K562 (cell line): ENCODE measurements at regions not wholly inside any gene's neighbourhood (a gene's known extent, or its start where the extent isn't known, plus 50 kb on each side); places are given as distances from the start of the nearest gene placed in this dataset.

Source experiments
- CEBPG ChIP-seq, 3 experiments: fragments of 200-800 bp in 1 of 3; sonication (Bioruptor generic) in 1 of 3; sonication (generic) in 1 of 3; formaldehyde crosslinking in 1 of 3; IDR thresholded peaks in 2 of 3; conservative IDR thresholded peaks in 1 of 3; 2 replicates each; pipeline versions ENCODE4 v1.6.1 to v1.8.0; 2016 to 2022; ENCODE audit warnings: missing compliant biosample characterization in 2 of 3, missing genetic modification characterization in 2 of 3, mild to moderate bottlenecking in 1 of 3, missing genetic modification reagents in 1 of 3
- TF ChIP-seq, protein P1 (sequence below): IDR thresholded peaks from 2 replicates; pipeline ENCODE4 v1.6.1; 2012; ENCODE audit warnings: low read depth, low read length, improper control_type of control experiment, borderline replicate concordance
- TF ChIP-seq, protein P2 (sequence below): fragments of 250-450 bp; sonication (Bioruptor Pico); IDR thresholded peaks from 2 replicates; pipeline ENCODE4 v1.4.0; 2020; ENCODE audit warnings: mild to moderate bottlenecking, moderate library complexity

DNA sequence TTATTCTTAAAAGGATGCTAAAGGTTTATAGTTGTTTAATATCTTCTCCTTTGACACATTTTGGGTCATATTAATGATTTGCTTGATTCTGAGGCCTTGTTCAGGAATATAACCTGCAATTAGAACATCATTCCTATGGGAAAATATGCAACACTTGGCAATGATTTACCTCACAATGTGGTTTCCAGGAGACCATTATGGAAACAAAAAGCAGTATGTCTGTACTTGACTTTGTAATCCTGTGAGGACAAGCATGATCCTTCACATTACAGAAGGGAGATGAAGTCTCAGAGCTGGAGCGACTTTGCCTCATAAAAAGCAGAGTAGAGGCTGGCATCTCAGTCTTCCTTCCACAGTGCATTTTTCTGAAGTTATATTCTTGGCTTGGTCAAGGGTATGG lies 57.0 kb upstream of the CDCA7L start (continued):
- TF ChIP-seq CEBPG (CRISPR knock-in tag; IDR thresholded peaks at IDR 0.05) (no peak), CEBPG (tag; conservative IDR thresholded peaks at IDR 0.05 in 1 of 2, IDR thresholded peaks at IDR 0.05 in 1 of 2) (no peak)
- TF ChIP-seq, protein P1, sequence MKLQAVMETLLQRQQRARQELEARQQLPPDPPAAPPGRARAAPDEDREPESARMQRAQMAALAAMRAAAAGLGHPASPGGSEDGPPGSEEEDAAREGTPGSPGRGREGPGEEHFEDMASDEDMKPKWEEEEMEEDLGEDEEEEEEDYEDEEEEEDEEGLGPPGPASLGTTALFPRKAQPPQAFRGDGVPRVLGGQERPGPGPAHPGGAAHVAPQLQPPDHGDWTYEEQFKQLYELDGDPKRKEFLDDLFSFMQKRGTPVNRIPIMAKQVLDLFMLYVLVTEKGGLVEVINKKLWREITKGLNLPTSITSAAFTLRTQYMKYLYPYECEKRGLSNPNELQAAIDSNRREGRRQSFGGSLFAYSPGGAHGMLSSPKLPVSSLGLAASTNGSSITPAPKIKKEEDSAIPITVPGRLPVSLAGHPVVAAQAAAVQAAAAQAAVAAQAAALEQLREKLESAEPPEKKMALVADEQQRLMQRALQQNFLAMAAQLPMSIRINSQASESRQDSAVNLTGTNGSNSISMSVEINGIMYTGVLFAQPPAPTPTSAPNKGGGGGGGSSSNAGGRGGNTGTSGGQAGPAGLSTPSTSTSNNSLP, result no peak
- TF ChIP-seq, protein P2, sequence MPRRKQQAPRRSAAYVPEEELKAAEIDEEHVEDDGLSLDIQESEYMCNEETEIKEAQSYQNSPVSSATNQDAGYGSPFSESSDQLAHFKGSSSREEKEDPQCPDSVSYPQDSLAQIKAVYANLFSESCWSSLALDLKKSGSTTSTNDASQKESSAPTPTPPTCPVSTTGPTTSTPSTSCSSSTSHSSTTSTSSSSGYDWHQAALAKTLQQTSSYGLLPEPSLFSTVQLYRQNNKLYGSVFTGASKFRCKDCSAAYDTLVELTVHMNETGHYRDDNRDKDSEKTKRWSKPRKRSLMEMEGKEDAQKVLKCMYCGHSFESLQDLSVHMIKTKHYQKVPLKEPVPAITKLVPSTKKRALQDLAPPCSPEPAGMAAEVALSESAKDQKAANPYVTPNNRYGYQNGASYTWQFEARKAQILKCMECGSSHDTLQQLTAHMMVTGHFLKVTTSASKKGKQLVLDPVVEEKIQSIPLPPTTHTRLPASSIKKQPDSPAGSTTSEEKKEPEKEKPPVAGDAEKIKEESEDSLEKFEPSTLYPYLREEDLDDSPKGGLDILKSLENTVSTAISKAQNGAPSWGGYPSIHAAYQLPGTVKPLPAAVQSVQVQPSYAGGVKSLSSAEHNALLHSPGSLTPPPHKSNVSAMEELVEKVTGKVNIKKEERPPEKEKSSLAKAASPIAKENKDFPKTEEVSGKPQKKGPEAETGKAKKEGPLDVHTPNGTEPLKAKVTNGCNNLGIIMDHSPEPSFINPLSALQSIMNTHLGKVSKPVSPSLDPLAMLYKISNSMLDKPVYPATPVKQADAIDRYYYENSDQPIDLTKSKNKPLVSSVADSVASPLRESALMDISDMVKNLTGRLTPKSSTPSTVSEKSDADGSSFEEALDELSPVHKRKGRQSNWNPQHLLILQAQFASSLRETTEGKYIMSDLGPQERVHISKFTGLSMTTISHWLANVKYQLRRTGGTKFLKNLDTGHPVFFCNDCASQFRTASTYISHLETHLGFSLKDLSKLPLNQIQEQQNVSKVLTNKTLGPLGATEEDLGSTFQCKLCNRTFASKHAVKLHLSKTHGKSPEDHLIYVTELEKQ, result no peak
